HG03139 (cell line): ENCODE measurements at regions not wholly inside any gene's neighbourhood (a gene's known extent, or its start where the extent isn't known, plus 50 kb on each side); places are given as distances from the start of the nearest gene placed in this dataset.

ENCODE experiments used
- ATAC-seq: cut with Tn5 transposase; IDR thresholded peaks from one replicate; pipeline ENCODE4 v1.9.1; 2021; ENCODE audit not compliant: unreplicated experiment

GRCh38 chr1:218633238-218633988 is 288.3 kb downstream of the TGFB2 start:
- ATAC-seq, result no peak

- ATAC-seq, result no peak
Observed at GRCh38 chr1:218634212-218634611, 289.1 kb downstream of the TGFB2 start.

DNA sequence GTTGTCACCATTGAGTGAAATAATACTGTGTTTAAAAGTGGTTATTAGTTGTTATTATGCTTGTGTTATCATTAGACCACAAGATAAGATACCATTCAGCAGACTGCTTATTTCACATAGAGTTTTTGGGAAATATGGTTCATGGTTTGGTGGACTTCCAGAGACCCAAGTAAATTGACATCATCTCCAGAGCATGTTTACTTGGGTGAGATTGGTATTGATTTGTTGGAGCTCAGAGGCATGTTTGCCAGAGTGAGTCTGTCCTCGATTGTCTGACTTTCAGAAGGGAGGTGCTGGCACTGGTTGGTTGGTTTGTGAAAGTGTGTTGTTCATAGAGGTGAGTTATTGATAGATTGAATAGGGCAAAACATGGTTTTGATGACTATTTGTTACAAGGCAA is 291.4 kb downstream of the TGFB2 start:
- no peak for ATAC-seq

GRCh38 chr1:218640173-218640572 is 295.0 kb downstream of the TGFB2 start:
- ATAC-seq, result no peak

DNA sequence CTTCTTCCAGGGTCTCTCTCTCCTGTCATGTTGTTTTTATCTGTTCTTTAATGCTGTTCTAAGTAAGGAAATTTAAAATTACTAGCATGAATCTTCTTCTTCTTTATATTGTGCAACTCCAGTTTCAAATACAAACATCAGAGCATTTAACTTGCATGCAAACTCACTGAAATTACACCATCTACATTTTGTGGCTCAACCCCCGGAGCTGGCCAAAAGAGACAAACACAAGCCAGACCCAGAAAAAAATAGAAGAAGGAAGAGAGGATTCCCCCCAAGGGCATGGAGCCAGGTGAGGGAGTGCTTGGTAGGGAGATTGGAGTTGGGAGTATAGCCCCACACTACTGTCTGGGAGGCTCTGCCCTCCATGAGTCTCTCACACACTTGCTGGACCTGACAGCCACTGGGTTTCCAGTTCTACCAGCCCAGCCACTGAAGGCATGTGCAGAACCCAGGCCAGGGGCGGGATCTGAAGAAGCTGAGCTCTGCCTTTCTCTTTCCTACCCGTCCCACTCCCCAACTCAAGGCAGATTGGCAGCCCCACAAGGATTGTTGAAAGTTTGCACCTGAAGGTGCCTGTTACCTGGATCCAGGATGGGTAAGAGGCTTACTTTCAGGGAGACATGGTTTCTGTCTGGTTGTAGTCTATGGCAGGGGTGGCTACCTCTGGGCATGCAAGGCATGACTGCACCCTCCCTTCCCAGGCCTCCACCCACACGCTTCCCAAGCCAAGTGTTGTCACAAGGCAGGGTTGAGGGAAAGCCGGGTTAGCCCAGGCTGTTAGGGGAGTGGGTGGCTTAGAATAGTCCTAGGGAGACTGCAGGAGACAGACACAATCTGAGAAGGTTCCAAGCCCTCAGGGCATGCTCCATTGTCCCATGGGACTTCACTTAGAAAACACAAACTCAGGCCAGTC is 297.2 kb downstream of the TGFB2 start:
- no peak for ATAC-seq

GRCh38 chr1:218643281-218643680 is 298.1 kb downstream of the TGFB2 start:
- ATAC-seq, result no peak

DNA sequence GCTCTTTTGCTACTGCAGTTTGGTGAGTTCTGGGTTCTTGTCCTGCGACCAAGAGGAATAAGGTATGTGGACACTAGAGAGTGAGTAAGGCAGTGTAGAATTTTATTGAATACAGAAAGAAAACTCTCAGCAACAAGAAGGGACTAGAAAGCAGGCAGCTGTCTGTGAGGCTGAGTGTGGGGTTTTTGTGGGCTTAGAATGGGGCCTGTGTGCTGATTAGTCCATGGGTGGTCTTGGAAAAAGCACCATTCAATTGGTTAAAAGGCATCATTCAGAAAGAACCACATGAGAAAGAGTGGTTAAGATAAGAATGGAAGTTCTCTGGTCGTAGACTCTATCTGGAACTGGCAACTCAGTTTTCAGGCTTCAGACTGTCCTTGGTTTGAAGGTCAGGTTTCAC is 298.8 kb downstream of the TGFB2 start:
- no peak for ATAC-seq

DNA sequence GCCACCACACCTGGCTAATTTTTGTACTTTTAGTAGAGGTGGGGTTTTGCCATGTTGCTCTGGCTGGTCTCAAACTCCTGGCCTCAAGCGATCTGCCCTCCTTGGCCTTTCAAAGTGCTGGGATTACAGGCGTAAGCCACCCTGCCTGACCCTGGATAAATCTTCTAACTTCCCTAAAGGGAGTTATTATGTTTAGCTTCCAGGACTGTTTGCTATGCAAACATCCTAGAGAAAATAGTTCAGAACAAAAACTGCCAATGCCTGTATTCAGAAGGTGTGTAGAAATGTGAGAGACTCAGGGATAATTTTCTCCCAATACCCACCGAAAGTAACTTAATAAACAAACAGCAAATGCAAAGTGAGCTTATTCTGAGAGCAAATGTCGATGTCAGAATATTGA is 301.2 kb downstream of the TGFB2 start:
- ATAC-seq, result no peak

- no peak for ATAC-seq
Observed at GRCh38 chr1:218656301-218657037, 311.3 kb downstream of the TGFB2 start.

GRCh38 chr1:218658269-218658668 is 313.1 kb downstream of the TGFB2 start:
- ATAC-seq, result no peak

GRCh38 chr1:218658899-218659298 is 313.8 kb downstream of the TGFB2 start:
- ATAC-seq, result no peak

- no peak for ATAC-seq
Observed at GRCh38 chr1:218659911-218660677, 315.0 kb downstream of the TGFB2 start.

- no peak for ATAC-seq
Observed at GRCh38 chr1:218660678-218661053, 315.5 kb downstream of the TGFB2 start.

GRCh38 chr1:218661411-218661810 is 316.3 kb downstream of the TGFB2 start:
- no peak for ATAC-seq

DNA sequence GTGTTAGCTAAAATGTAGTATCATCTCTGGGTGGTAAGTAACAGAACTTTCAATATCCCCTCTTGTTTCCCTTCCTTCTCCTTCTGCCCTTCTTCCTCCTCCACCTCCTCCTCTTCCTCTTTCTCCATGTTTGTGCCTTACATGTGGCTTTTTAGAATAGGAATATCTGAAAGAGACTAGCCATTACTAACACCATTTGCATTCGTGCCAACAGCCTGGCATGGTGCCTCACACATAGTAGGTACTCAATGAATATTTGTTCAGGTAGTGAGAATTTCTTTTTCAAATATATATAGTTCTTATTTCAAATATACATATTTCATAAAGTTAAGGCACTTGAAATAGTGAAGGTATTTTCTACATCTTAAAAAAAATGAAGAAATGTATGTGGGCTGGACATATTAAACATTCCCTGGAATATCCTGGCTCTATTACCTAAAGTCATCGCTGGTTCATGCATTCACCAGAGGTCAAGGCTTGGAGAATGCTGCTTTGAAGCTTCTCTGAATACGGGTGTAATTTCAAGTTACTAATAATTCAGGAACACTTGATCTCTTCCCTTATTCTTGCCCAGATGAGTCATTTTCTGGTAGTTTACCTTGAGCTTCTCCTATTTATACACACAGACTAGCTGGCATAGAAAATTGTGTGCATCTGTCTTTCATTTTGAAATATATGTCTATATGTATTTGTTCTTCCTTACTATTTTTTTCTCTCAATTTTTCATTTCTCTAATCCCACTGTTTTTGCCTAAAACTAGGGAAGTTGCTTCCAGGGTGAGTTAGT is 319.4 kb downstream of the TGFB2 start:
- ATAC-seq, result no peak

DNA sequence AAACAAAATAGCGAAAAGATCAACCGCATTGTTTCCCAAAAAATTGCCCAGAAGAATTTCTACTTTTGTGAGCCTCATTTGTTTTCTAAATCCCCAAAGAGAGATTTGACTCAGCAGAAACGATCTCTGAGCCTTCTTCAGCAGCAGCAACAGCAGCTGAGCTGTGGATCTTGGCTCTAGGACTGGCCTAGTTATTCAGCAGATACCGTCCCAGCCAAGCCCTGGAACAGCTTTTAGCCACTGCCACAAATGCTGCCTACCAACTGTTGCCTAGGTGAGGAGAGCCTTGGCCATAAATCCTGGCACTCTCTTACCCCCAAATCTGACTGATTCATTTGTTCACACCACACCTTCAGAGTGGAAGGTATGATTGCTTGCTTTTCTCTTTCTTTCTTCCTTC is 320.1 kb downstream of the TGFB2 start:
- no peak for ATAC-seq

DNA sequence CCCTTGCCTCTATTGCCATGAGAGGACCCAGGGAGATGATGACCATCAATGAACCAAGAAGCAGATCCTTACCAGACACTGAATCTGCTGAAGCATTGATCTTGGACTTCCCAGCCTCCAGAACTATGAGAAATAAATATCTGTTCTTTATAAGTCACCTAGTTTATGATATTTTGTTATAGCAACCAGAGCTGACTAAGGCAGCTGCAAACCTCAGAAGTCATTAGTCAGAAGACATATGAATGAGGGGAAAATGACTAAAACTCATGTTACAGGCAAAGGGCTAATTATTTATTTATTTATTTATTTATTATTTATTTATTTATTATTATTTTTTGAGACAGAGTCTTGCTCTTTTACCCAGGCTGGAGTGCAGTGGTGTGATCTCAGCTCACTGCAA is 321.1 kb downstream of the TGFB2 start:
- no peak for ATAC-seq

DNA sequence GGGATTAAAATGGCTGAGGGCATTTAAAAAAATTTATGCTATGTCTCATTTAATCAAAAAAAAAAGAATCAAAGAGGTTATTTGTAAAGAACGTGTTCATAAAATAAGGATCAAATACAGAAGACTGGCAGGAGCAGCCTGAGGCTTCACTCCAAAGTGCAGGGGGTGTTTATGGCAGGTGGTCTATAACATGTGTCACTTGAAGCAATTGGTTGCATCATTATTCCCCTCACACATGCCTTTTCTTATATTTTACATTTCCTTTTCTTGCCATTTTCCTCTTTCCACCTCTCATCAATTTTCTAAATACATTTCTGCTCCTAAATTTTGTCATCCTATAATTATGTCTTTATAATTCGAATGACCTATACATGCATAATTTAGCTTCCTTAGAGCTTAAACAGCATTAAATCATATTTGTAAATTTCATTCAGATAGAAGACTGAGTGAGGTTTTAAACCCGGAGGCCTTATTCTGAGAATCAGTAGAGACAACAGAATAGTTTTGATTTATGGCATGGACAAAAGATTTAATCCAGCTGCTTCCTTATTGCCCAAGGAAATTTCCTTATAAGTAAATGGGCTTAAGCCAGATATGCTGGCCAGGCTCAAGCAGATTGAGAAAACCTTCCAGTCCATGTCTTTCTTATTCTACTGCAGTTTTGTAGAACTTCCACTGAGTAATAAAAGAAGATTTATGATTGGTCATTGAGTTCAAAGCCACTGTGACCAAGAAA is 322.8 kb downstream of the TGFB2 start:
- no peak for ATAC-seq

DNA sequence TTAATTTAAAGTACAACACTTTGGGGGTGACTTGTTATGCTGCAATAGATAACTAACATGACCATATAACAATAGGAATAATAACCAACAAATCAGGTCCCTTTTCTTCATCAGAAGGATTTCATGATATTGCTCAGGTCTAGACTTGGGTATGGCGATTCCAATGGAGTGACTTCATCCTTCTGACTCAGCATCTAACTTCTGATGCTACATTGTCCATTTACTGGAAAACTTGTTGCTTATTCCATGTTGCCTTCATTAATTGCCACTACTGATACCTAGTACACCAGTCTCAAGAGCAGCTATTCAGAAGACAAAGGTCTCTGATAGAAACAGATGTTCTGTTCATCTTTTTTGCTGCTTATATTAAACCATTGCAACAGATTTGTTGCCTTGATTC is 324.3 kb downstream of the TGFB2 start:
- ATAC-seq, result no peak
